Caco-2 (cell line): ENCODE measurements at regions not wholly inside any gene's neighbourhood (a gene's known extent, or its start where the extent isn't known, plus 50 kb on each side); places are given as distances from the start of the nearest gene placed in this dataset.

Experiments used
- BruUV-seq: library from RNA; stranded (reverse); fragments of 400-500 nt; replicated peaks from 2 replicates; lab custom pipeline; 2021; lab: Mats Ljungman, UMichigan
- CTCF ChIA-PET: fragments of 300-600 bp; sonication (Branson Sonifier 250); formaldehyde crosslinking; loops from one replicate; lab custom pipeline; 2022; ENCODE audit warnings: antibody characterized with exemption; lab: Charles Lee
- POLR2A ChIA-PET: fragments of 300-600 bp; sonication (Branson Sonifier 250); formaldehyde crosslinking; loops from one replicate; lab custom pipeline; 2022; ENCODE audit warnings: antibody characterized with exemption; lab: Charles Lee
- DNase-seq, 2 experiments: peaks; one replicate each; pipeline versions ENCODE4 v3.0.0 to v3.0.0-alpha.2; 2020 to 2022
- H3K27me3 ChIP-seq: replicated peaks from 2 replicates; pipeline ENCODE4 v1.6.0; 2011; ENCODE audit warnings: low read length; ENCODE audit not compliant: control insufficient read depth, insufficient read depth
- H3K36me3 ChIP-seq: 2 replicates; pipeline ENCODE4 v1.5.1; 2011; ENCODE audit warnings: low read length; ENCODE audit not compliant: control insufficient read depth, insufficient read depth
- H3K4me1 ChIP-seq: fragments of 250-450 bp; sonication (Bioruptor Pico); 2 replicates; pipeline ENCODE4 v1.5.1; 2020; ENCODE audit warnings: mild to moderate bottlenecking
- H3K4me3 ChIP-seq: 2 replicates; pipeline ENCODE4 v1.5.1; 2011; ENCODE audit warnings: low read depth, mild to moderate bottlenecking, control low read depth, low read length
- H3K9me3 ChIP-seq: fragments of 250-450 bp; sonication (Bioruptor Pico); 2 replicates; pipeline ENCODE4 v1.5.1; 2020; ENCODE audit warnings: mild to moderate bottlenecking, moderate library complexity
- H3K27ac Mint-ChIP-seq: one replicate; pipeline ENCODE4 v1.8.0; 2022; ENCODE audit warnings: mixed read lengths; ENCODE audit not compliant: unreplicated experiment
- H3K27me3 Mint-ChIP-seq: one replicate; pipeline ENCODE4 v1.8.0; 2022; ENCODE audit warnings: mixed read lengths; ENCODE audit not compliant: insufficient read depth, unreplicated experiment
- H3K36me3 Mint-ChIP-seq: one replicate; pipeline ENCODE4 v1.8.0; 2022; ENCODE audit warnings: mild to moderate bottlenecking, mixed read lengths; ENCODE audit not compliant: insufficient read depth, unreplicated experiment
- H3K4me1 Mint-ChIP-seq: one replicate; pipeline ENCODE4 v1.8.0; 2022; ENCODE audit warnings: low read depth, mixed read lengths; ENCODE audit not compliant: unreplicated experiment
- H3K4me3 Mint-ChIP-seq: one replicate; pipeline ENCODE4 v1.8.0; 2022; ENCODE audit warnings: mild to moderate bottlenecking, moderate library complexity, mixed read lengths; ENCODE audit not compliant: unreplicated experiment
- H3K9me3 Mint-ChIP-seq: one replicate; pipeline ENCODE4 v1.8.0; 2022; ENCODE audit warnings: mixed read lengths; ENCODE audit not compliant: unreplicated experiment
- intact Hi-C: fragments of 100-400 bp; cut with micrococcal nuclease; formaldehyde crosslinking; loops from one replicate; pipeline ENCODE4 v1.10.0; 2022; ENCODE audit not compliant: unreplicated experiment
- TF ChIP-seq, protein P1 (sequence below), 2 experiments: fragments of 200-600 bp in 1 of 2; IDR thresholded peaks; 1 replicate in 1 of 2; 2 replicates in 1 of 2; pipeline versions ENCODE4 v1.5.1 to v1.8.0; 2011 to 2022; ENCODE audit warnings: antibody characterized with exemption in 1 of 2, control low read depth in 1 of 2, inconsistent platforms in 1 of 2, low read depth in 1 of 2, low read length in 1 of 2, mild to moderate bottlenecking in 1 of 2, moderate library complexity in 1 of 2; ENCODE audit not compliant: insufficient read depth in 1 of 2, severe bottlenecking in 1 of 2, unreplicated experiment in 1 of 2

DNA sequence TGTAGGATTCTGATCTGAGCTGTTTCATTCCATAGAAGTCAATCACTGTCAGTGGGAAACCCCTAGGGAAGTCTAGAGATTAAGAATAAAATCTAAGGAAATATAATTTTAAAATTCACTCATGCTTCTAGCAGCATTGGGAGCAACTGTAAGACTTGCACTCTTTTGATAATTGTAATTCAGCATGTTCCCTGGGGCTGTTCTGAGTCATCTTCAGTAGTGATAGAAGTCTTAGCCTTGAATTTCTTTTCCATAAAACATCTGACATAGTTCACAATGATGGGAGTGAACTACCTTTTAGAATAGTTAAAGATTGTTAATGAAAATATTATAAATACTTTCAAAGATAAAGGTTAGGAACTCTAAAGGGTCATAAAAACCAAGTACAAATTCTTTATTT, 935.8 kb downstream of the DTWD2 start:
- Histone ChIP-seq H3K27me3 (no peaks in the 10 kb centered on the region), H3K36me3 (no peaks in the 10 kb centered on the region), H3K4me1 (no peaks in the 10 kb centered on the region), H3K9me3 (no peaks in the 10 kb centered on the region; the same call in 1 of the 2 replicates), H3K4me3 (no peak overlapping the region)
- ChIA-PET POLR2A (no interaction called here), CTCF (no interaction called here)
- no peak for DNase-seq
- Mint-ChIP-seq H3K9me3 (no peaks in the 10 kb centered on the region), H3K4me1 (no peaks in the 10 kb centered on the region), H3K27ac (no peak overlapping the region), H3K36me3 (no peaks in the 10 kb centered on the region), H3K4me3 (no peak overlapping the region), H3K27me3 (no peaks in the 10 kb centered on the region)
- intact Hi-C loops = no loop called here
- no TSS peak for BruUV-seq
- TF ChIP-seq, protein P1, sequence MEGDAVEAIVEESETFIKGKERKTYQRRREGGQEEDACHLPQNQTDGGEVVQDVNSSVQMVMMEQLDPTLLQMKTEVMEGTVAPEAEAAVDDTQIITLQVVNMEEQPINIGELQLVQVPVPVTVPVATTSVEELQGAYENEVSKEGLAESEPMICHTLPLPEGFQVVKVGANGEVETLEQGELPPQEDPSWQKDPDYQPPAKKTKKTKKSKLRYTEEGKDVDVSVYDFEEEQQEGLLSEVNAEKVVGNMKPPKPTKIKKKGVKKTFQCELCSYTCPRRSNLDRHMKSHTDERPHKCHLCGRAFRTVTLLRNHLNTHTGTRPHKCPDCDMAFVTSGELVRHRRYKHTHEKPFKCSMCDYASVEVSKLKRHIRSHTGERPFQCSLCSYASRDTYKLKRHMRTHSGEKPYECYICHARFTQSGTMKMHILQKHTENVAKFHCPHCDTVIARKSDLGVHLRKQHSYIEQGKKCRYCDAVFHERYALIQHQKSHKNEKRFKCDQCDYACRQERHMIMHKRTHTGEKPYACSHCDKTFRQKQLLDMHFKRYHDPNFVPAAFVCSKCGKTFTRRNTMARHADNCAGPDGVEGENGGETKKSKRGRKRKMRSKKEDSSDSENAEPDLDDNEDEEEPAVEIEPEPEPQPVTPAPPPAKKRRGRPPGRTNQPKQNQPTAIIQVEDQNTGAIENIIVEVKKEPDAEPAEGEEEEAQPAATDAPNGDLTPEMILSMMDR (IDR thresholded peaks at IDR 0.05; ENCODE audit: insufficient read depth in 1 of 2, low read depth in 1 of 2, low read length in 1 of 2, severe bottlenecking in 1 of 2, unreplicated experiment in 1 of 2) = no peak

DNA sequence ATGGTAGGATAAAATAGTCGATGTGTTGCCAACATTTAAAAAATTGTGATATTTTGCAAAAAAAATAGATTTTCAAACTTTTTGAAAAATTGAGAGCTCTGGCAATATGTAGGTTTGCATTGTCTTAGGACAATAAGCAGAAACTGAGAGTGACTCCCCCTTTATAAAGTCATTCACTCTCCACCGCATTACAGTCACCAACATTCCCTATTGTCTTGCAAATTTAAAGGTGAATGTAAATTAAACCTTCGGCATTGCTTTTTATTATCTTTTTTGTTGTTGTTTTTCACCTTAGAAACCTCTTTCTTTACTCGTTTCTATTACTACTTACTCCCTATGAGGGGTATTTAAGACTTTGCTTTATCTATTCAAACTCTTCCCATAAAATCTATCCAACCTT, 944.2 kb downstream of the DTWD2 start:
- peaks cover 4% of the 10 kb centered on the region for H3K27me3 Mint-ChIP-seq
- no peak overlapping the region for H3K4me3 Mint-ChIP-seq
- no peak overlapping the region for H3K4me3 ChIP-seq
- H3K36me3 Mint-ChIP-seq = no peaks in the 10 kb centered on the region
- TF ChIP-seq, protein P1 (IDR thresholded peaks at IDR 0.05; ENCODE audit: insufficient read depth in 1 of 2, low read depth in 1 of 2, low read length in 1 of 2, severe bottlenecking in 1 of 2, unreplicated experiment in 1 of 2) = no peak
- H3K9me3 Mint-ChIP-seq = no peaks in the 10 kb centered on the region
- no peaks in the 10 kb centered on the region for H3K4me1 ChIP-seq
- no peaks in the 10 kb centered on the region for H3K27me3 ChIP-seq
- H3K27ac Mint-ChIP-seq = no peak overlapping the region
- intact Hi-C loops = no loop called here
- DNase-seq = no peak
- ChIA-PET CTCF (no interaction called here), POLR2A (no interaction called here)
- H3K9me3 ChIP-seq = no peaks in the 10 kb centered on the region
- no peaks in the 10 kb centered on the region for H3K4me1 Mint-ChIP-seq
- no peaks in the 10 kb centered on the region for H3K36me3 ChIP-seq
- no TSS peak for BruUV-seq

DNA sequence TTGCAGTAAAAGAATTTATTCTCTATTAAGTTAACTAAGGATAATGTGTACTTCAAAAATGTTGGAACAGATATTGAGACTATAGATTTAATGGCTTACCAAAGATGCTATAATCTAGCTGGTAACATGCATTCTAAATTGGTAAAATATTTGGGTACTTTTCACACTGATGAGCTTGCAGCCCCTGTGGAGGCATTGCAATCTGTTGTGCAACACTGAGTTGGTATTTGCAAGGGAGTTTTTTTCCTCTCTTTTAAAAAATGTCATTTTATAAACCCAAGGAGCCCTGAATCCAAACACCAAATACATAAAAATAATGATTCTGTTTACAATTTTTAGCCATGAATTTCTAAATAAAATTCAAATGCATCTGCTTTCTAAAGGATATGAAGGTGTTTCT, 944.8 kb downstream of the DTWD2 start:
- ChIA-PET POLR2A (no interaction called here), CTCF (no interaction called here)
- no peak overlapping the region for H3K27ac Mint-ChIP-seq
- no TSS peak for BruUV-seq
- TF ChIP-seq, protein P1 (IDR thresholded peaks at IDR 0.05; ENCODE audit: insufficient read depth in 1 of 2, low read depth in 1 of 2, low read length in 1 of 2, severe bottlenecking in 1 of 2, unreplicated experiment in 1 of 2) = no peak
- Histone ChIP-seq H3K36me3 (no peaks in the 10 kb centered on the region), H3K4me3 (no peak overlapping the region), H3K27me3 (no peaks in the 10 kb centered on the region), H3K9me3 (no peaks in the 10 kb centered on the region), H3K4me1 (no peaks in the 10 kb centered on the region)
- H3K4me3 Mint-ChIP-seq = no peak overlapping the region
- H3K36me3 Mint-ChIP-seq = no peaks in the 10 kb centered on the region
- no peak for DNase-seq
- no peaks in the 10 kb centered on the region for H3K9me3 Mint-ChIP-seq
- H3K27me3 Mint-ChIP-seq = peaks cover 4% of the 10 kb centered on the region
- intact Hi-C loops = no loop called here
- H3K4me1 Mint-ChIP-seq = no peaks in the 10 kb centered on the region
